B cell (primary cell): ENCODE measurements at regions not wholly inside any gene's neighbourhood (a gene's known extent, or its start where the extent isn't known, plus 50 kb on each side); places are given as distances from the start of the nearest gene placed in this dataset.

Source experiments
- ATAC-seq: fragments of 200-7000 bp; cut with Tn5 transposase; one replicate; pipeline ENCODE4 v1.10.0; 2021; ENCODE audit warnings: low read depth, mild to moderate bottlenecking, moderate number of reproducible peaks, moderate library complexity
- CTCF ChIA-PET: fragments of 350-600 bp; sonication (Branson Sonifier 250); formaldehyde crosslinking; loops from one replicate; lab custom pipeline; 2021; ENCODE audit warnings: antibody characterized with exemption, inconsistent platforms; lab: Charles Lee
- POLR2A ChIA-PET: fragments of 350-600 bp; sonication (Branson Sonifier 250); formaldehyde crosslinking; loops from one replicate; lab custom pipeline; 2021; ENCODE audit warnings: antibody characterized with exemption; lab: Charles Lee
- DNase-seq: peaks from one replicate; pipeline ENCODE4 v3.0.0; 2013
- H2AFZ ChIP-seq: 2 replicates; pipeline ENCODE4 v1.6.1; 2012; ENCODE audit warnings: mild to moderate bottlenecking, low read depth, low read length; ENCODE audit not compliant: insufficient read depth, poor library complexity, severe bottlenecking
- H3K27ac ChIP-seq, 2 donors: 1 replicate in 1 of 2; 2 replicates in 1 of 2; pipeline ENCODE4 v1.5.1; 2012 to 2013; ENCODE audit warnings: low read length in 2 of 2, mild to moderate bottlenecking in 2 of 2, moderate library complexity in 1 of 2
- H3K27me3 ChIP-seq, 4 experiments: fragments of 200-600 bp in 1 of 4; sonication (generic) in 1 of 4; replicated peaks in 1 of 4; 1 replicate in 2 of 4; 2 replicates in 2 of 4; pipeline versions ENCODE4 v1.6.1 to v1.7.0; 2013 to 2016; ENCODE audit warnings: low read length in 3 of 4, mild to moderate bottlenecking in 2 of 4, mixed read lengths in 1 of 4, moderate library complexity in 1 of 4; ENCODE audit not compliant: insufficient read depth in 4 of 4, control insufficient read depth in 3 of 4; ENCODE audit errors: control extremely low read depth in 1 of 4
- H3K36me3 ChIP-seq, 2 experiments: replicated peaks in 1 of 2; 1 replicate in 1 of 2; 2 replicates in 1 of 2; pipeline versions ENCODE4 v1.6.1 to v1.7.1; 2013; ENCODE audit warnings: low read length in 1 of 2; ENCODE audit not compliant: insufficient read depth in 2 of 2, control insufficient read depth in 1 of 2; ENCODE audit errors: control extremely low read depth in 1 of 2, extremely low read depth in 1 of 2
- H3K4me1 ChIP-seq, 2 donors: fragments of 200-600 bp in 1 of 2; sonication (generic) in 1 of 2; 1 replicate in 1 of 2; 2 replicates in 1 of 2; pipeline versions ENCODE4 v1.5.1 to v1.6.1; 2013 to 2017; ENCODE audit warnings: low read length in 2 of 2; ENCODE audit not compliant: control insufficient read depth in 2 of 2, insufficient read depth in 2 of 2
- H3K4me2 ChIP-seq: replicated peaks from 2 replicates; pipeline ENCODE3; 2012; ENCODE audit warnings: mild to moderate bottlenecking, low read depth, low read length; ENCODE audit not compliant: poor library complexity, severe bottlenecking
- H3K4me3 ChIP-seq, 5 experiments: fragments of 200-600 bp in 1 of 5; sonication (generic) in 1 of 5; 1 replicate in 3 of 5; 2 replicates in 2 of 5; pipeline versions ENCODE4 v1.5.1 to v1.7.0; 2011 to 2016; ENCODE audit warnings: low read length in 4 of 5, mild to moderate bottlenecking in 4 of 5, low read depth in 2 of 5, control low read depth in 1 of 5, moderate library complexity in 1 of 5; ENCODE audit not compliant: insufficient read depth in 1 of 5; ENCODE audit errors: control extremely low read depth in 1 of 5, extremely low read depth in 1 of 5
- H3K79me2 ChIP-seq: fragments of 200-600 bp; sonication (generic); one replicate; pipeline ENCODE4 v1.6.0; 2016; ENCODE audit warnings: low read length; ENCODE audit not compliant: control insufficient read depth, insufficient read depth
- H3K9ac ChIP-seq: fragments of 200-600 bp; sonication (generic); 2 replicates; pipeline ENCODE4 v1.6.1; 2017; ENCODE audit warnings: mild to moderate bottlenecking, low read length, moderate library complexity
- H3K9me3 ChIP-seq, 3 donors: one replicate each; pipeline versions ENCODE4 v1.6.1 to v1.7.1; 2013; ENCODE audit warnings: low read length in 2 of 3; ENCODE audit not compliant: control insufficient read depth in 2 of 3, insufficient read depth in 1 of 3; ENCODE audit errors: control extremely low read depth in 1 of 3
- H4K20me1 ChIP-seq: 2 replicates; pipeline ENCODE4 v1.6.0; 2012; ENCODE audit warnings: mild to moderate bottlenecking, low read length; ENCODE audit not compliant: insufficient read depth, control insufficient read depth, poor library complexity, severe bottlenecking
- H3K27ac Mint-ChIP-seq: one replicate; pipeline ENCODE4 v1.8.0; 2021; ENCODE audit warnings: mixed read lengths
- H3K27me3 Mint-ChIP-seq: one replicate; pipeline ENCODE4 v1.8.0; 2021; ENCODE audit warnings: mixed read lengths
- H3K4me1 Mint-ChIP-seq: one replicate; pipeline ENCODE4 v1.8.0; 2021; ENCODE audit warnings: mixed read lengths
- H3K4me3 Mint-ChIP-seq: one replicate; pipeline ENCODE4 v1.8.0; 2021; ENCODE audit warnings: mixed read lengths
- H3K9me3 Mint-ChIP-seq: one replicate; pipeline ENCODE4 v1.8.0; 2022; ENCODE audit warnings: mixed read lengths; ENCODE audit not compliant: insufficient read depth
- CTCF ChIP-seq: fragments of 200-600 bp; IDR thresholded peaks from one replicate; pipeline ENCODE4 v1.8.0; 2022; ENCODE audit warnings: antibody characterized with exemption, mild to moderate bottlenecking
- EZH2 ChIP-seq: IDR thresholded peaks from 2 replicates; pipeline ENCODE4 v1.6.1; 2012; ENCODE audit warnings: borderline replicate concordance, low read depth, mild to moderate bottlenecking, moderate library complexity, low read length; ENCODE audit not compliant: insufficient read depth, poor library complexity, severe bottlenecking
- WGBS: methylation state at CpG from one replicate; pipeline ENCODE4 v1.1.5; 2013; ENCODE audit warnings: missing lambda C conversion rate; ENCODE audit not compliant: insufficient coverage; 5-methylcytosine and 5-hydroxymethylcytosine counted together
- intact Hi-C: fragments of 100-400 bp; cut with micrococcal nuclease; formaldehyde crosslinking; loops from one replicate; pipeline ENCODE4 v1.10.0; 2022

- no peaks in the 10 kb centered on the region for H3K79me2 ChIP-seq
- H3K27me3 ChIP-seq, result no peaks in the 10 kb centered on the region
- H3K27ac ChIP-seq, result no peak overlapping the region
- peaks cover 2% of the 10 kb centered on the region for H3K9me3 Mint-ChIP-seq
- no peaks in the 10 kb centered on the region for H4K20me1 ChIP-seq
- WGBS, result 88% methylated on average over 2 of the region's 4 CpGs
- no peak overlapping the region for H3K9ac ChIP-seq
- peaks cover 3% of the 10 kb centered on the region for H3K27me3 Mint-ChIP-seq
- ChIA-PET POLR2A (no interaction called here), CTCF (interaction anchor here (0.7 kb wide), 1 partner anchor 104 kb away, joined by 3 read pairs; no protein-coding TSS in a partner anchor)
- no peaks in the 10 kb centered on the region for H3K4me1 ChIP-seq
- DNase-seq (no peak), ATAC-seq (no peak)
- H3K36me3 ChIP-seq, result no peaks in the 10 kb centered on the region
- intact Hi-C loops, result no loop called here
- H3K4me3 ChIP-seq, result no peak overlapping the region
- H3K9me3 ChIP-seq, result peaks cover 0 to 2% (median 0%) of the 10 kb centered on the region in 3 donors
- H2AFZ ChIP-seq, result no peak overlapping the region
- H3K27ac Mint-ChIP-seq, result no peak overlapping the region
- no peak overlapping the region for H3K4me3 Mint-ChIP-seq
- H3K4me2 ChIP-seq, result no peak overlapping the region
- TF ChIP-seq CTCF (no peak), EZH2 (no peak)
- H3K4me1 Mint-ChIP-seq, result no peaks in the 10 kb centered on the region
These were observed 650.4 kb downstream of the RNF144A start for GRCh38 chr2:7567646-7568045.

GRCh38 chr2:7570247-7570646 lies 653.0 kb downstream of the RNF144A start:
- no peak overlapping the region for H2AFZ ChIP-seq
- Mint-ChIP-seq H3K4me3 (no peak overlapping the region), H3K9me3 (peaks cover 2% of the 10 kb centered on the region), H3K4me1 (no peaks in the 10 kb centered on the region), H3K27ac (no peak overlapping the region), H3K27me3 (peaks cover 11% of the 10 kb centered on the region)
- CTCF ChIA-PET, result no interaction called here
- no peak for TF ChIP-seq CTCF
- no peak for TF ChIP-seq EZH2
- H3K4me3 ChIP-seq, result no peak overlapping the region
- WGBS, result 100% methylated on average over 2 of the region's 3 CpGs
- H3K79me2 ChIP-seq, result no peaks in the 10 kb centered on the region
- intact Hi-C loops, result no loop called here
- POLR2A ChIA-PET, result no interaction called here
- no peaks in the 10 kb centered on the region for H3K4me1 ChIP-seq
- H3K4me2 ChIP-seq, result no peak overlapping the region
- no peak overlapping the region for H3K27ac ChIP-seq
- H4K20me1 ChIP-seq, result no peaks in the 10 kb centered on the region
- H3K9ac ChIP-seq, result no peak overlapping the region
- ATAC-seq (no peak), DNase-seq (no peak)
- peaks cover 0 to 4% (median 0%) of the 10 kb centered on the region in 4 experiments for H3K27me3 ChIP-seq
- H3K9me3 ChIP-seq, result peaks cover 0 to 2% (median 0%) of the 10 kb centered on the region in 3 donors
- no peaks in the 10 kb centered on the region for H3K36me3 ChIP-seq
